HG03097 (cell line): ENCODE measurements at regions not wholly inside any gene's neighbourhood (a gene's known extent, or its start where the extent isn't known, plus 50 kb on each side); places are given as distances from the start of the nearest gene placed in this dataset.

Experiments
- ATAC-seq: cut with Tn5 transposase; IDR thresholded peaks from one replicate; pipeline ENCODE4 v1.9.1; 2021; ENCODE audit not compliant: unreplicated experiment, low FRiP score

DNA sequence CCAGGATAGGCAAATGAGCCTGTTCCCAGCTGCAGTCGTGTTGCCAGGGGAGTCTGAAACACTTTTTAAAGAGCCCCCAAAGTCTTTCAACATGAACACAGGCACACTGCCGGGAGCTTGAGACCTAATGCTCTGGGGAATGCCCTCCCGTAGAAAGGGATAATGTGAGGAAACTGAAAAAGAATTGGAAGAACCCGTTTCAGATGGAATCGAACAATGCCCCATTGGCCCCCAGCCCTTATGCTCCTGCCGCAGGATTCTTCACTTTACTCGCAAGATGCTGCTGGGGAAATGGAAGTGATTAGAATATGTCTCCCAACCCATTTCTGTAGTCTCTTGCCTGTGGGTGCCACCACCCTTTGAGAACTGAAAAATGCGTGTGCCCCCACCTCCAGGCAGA lies 136.3 kb upstream of the GATA6 start:
- no peak for ATAC-seq

- no peak for ATAC-seq
Measured at GRCh38 chr18:22034276-22034675, 135.1 kb upstream of the GATA6 start.

GRCh38 chr18:22040533-22040932 lies 128.9 kb upstream of the GATA6 start:
- no peak for ATAC-seq

DNA sequence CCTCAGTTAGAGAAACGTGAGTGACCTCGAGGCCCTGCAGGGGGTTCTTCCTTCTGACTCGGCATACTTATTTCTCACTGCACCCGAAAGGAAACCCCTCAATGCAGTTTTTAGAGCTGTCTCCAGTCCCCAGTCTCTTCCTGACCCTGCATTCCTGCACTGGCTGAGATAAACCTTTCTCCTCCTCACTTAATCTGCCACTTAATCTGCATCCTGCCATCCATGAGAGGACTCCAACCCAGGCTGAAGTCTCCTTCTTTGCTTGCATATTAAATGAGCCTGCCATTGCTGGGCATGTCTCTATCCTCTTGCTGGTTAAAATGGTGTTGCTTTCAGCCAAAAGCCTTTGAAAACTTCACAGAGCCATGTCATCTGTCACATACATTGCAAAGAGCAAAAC lies 125.6 kb upstream of the GATA6 start:
- no peak for ATAC-seq

GRCh38 chr18:22044474-22045220 lies 124.7 kb upstream of the GATA6 start:
- no peak for ATAC-seq

DNA sequence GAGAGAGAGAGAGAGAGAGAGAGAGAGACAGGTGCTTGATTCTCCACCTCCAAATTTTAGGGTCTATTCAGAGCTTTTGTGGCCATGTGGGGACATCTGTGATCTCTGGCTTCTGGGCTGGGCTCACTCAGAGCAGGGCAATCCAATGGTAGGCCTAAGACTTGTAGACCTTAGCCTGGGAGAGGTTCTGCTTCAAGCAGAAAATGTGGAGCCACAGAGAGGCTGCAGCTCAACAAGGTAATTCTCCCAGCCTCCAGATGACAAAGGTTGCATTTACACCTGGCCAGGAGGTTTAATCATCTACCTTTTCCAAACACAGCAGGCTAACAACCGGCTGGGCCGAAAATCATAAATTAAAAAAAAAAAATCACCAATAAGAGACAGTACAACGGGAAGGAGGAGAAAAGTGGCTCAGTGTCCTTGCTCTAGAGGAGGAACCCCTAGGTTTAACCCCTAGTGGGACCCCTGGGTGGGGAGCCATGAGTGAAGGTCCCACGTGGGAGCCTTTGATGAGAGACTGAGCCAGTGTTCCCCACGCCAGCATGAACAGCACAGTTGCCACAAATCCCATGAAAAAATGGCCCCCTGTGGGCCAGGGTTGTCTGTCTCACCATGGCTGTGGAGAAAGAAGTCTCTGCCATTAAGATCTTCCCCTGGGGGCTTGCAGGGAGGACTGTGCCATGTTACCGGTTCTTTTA lies 124.0 kb upstream of the GATA6 start:
- no peak for ATAC-seq

DNA sequence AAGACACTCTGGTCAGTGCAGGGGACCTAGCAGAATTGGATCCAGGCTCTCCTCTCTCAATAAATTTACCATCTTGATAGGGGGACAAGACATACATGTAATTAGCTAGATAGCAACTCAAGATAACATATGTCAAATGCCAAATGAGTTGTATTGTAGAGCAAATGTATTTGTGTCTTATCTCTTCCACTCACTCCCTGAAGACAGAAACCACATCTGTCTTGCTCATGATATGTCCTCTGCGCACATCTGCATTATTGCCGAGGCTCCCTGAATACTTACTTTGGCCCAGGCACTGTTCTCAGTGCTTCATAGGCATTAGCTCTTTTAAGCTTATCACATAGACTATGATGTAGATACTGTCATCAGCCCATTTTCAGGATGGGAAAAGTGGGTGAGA lies 122.9 kb upstream of the GATA6 start:
- ATAC-seq: no peak

GRCh38 chr18:22047485-22047884 lies 121.9 kb upstream of the GATA6 start:
- ATAC-seq: no peak

DNA sequence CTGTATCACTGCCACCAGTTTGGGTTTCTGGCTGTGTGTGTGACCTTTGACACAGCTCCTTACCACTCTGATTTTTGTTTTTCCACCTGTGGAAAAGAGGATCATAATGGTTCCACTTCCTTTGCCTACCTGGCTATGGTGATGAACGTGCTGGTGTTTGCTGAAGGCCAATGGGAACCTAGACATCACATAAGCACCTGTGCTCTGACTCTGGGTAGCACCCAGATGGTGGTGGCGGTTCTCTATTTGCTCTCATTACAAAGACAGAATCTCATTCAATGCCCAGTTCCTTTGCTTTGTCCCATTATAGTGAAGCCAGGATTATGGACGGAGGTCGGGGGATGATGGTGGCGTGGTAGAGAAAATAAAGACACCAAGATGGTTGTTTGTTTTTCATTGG lies 121.2 kb upstream of the GATA6 start:
- ATAC-seq: no peak

DNA sequence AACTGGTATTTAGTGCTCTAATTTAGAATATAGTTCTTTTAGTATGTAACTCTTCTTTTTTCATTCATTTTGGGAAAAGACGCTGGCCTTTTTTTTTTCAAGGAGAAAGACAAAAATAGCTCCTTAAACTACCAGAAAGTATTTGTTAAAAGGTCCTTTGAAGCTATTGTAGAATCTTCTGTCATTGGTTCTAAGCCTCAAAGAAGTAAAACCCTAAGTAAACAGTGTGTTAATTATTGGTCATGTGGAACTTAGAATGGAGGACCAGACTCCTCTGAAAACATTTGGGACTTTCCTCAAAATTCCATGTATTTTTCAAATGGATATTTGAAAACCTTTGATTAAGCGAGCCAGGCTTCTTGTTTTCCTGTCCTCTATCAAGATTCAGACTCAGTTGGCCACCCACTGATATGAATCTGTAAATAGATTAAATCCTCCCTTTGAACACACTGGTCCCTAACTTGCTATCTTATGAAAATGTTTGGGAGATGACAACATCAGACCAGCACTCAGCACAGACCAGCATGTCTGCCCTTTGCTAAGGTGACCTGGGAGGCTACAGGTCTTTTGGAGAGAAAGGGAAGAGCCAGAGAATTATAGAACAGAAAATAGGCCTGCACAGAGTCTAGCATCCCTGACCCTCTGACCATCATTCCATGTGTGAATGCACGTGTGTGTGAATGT lies 120.3 kb upstream of the GATA6 start:
- no peak for ATAC-seq

DNA sequence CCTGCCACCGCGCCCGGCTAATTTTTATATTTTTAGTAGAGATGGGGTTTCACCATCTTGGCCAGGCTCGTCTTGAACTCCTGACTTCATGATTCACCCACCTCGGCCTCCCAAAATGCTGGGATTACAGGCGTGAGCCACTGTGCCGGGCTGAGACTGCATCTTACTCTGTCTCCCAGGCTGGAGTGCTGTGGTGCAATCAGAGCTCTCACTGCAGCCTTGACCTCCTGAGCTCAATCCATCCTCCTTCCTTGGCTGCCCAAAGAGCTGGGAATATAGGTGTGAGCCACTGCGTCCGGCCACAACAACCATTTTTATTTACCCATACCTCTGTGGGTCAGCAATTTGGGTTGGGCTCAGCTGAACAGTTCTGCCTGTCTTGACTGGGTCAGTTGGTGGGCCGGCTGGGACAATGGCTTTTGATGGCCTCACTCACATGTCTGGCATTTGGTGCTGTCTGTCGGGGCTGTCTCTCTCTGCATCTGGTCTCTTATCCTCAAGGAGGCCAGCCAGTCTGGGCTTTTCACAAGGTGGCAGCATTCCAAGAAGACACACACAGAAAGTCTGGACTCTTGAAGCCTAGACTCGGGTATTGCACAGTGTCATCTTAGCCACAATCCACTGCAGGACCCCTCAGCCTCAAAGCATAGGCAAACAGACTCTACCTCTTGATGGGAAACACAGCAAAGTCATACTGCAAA lies 116.8 kb upstream of the GATA6 start:
- no peak for ATAC-seq

DNA sequence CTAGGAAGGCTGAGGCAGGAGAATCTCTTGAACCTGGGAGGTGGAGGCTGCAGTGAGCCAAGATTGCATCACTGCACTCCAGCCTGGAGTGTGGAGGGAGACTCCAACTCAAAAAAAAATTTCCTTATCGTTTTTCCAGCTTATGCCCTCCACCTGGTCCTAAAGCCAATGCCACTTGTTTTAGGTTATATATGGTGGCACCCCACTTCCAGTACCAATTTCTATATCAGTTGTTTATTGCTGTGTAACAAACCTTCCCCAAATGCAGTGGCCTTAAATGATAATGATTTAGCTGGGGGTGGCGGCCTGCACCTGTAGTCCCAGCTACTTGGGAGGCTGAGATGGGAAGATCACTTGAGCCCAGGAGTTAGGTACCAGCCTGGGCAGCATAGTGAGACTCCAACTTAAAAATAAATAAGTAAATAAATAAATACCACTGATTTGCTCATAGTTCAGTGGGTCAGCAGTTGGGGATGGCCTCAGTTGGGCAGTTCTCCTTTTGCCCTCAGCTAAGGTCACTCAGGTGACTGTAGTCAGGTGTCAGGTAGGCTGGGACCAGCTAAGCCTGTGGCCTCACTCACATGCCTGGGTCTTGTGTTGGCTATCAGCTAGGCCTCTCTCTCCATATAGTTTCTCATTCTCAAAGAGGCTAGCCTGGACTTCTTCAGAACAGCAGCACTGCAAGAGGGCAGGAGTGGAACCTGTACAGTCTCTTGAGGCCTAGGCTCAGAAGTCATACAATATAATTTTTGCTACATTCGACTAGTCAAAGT lies 113.7 kb upstream of the GATA6 start:
- no peak for ATAC-seq

DNA sequence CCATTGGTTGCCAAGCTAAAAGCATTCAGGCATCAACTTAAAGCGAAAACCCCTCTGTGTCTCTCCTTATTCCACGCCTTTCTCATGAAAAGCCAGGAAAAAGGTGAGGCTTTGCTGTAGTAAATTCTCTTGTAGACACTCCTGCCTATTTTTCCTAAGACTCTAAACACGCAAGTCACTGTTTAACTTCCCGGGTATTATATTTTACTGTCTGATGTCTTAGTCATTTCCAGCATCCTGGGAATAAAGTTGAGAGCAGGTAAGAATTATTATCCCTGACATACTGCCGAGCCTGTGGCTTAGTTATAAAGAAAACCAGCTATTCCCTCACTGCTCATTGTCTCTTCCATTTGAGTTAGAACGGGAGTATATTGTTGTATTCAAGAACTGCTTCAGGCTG lies 112.4 kb upstream of the GATA6 start:
- no peak for ATAC-seq

- no peak for ATAC-seq
Measured at GRCh38 chr18:22057908-22058527, 111.4 kb upstream of the GATA6 start.

DNA sequence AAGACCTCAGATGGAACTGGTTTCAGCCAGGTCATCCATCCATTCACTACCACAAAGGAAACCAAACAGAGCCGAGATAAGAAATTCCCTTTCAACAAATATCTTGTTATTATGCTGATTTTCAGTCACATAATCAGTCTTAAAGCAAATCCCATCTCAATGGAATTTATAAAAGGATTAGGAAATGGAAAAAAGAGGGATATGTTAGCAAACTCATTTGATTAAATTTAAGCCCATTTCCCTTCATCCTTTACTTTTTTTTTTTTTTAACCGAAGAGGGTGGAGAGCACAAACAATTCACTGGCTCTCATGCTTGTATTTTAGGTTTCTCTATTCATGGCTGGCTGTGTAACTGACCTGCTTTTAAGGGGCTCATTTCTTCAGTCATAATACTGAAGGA lies 109.0 kb upstream of the GATA6 start:
- ATAC-seq: no peak

DNA sequence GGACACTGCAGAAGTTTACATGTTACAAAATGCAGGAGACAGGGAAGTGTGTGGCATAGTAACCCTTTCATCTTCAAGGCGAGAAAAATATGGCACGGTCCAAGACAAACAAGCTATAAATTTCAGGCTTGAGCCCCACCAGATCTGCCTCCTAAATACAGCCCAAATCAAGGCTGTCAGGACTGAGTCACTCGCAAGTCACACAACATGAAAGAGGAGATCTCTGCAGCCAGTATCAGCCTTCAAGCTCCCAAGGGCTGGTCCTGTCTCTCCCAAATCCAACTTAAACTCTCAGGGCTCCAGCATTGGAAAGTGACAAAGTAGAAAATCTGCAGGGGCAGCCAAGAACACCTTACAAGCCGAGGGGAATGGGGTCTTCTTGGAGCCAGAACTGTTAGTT lies 106.3 kb upstream of the GATA6 start:
- ATAC-seq: no peak

DNA sequence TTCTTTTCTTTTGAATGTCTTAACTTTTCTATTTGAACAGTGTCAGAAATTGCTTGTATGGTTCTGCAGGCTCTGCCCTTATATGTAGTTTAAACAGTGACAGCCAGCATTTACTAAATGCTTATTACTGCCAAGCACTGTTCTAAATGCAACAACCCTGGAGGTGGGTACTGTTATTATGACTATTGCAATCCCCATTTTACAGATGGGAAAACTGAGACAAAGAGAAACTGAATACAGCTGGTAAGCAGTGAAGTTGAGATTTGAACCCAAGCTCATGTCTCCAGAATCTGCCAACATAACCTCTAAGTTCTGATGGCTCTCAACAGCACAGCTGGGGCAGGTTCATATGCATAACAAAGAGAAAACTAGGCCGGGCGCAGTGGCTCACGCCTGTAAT lies 105.7 kb upstream of the GATA6 start:
- no peak for ATAC-seq

DNA sequence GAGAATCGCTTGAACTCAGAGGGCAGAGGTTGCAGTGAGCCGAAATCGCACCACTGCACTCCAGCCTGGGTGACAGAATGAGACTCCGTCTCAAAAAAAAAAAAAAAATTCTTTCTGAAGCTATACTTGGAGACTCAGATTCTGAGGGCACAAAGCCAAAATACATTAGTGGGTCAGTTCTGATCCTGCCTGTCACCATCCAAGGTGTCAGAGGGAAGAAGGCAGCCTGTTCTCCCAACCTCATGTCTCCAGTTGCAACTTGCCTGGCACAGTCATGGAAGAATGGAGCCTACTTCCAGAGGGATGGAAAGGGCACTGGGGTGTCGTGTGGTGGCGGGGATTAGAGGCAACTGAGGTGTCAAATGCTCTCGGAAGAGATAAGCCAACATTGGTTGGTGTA lies 104.8 kb upstream of the GATA6 start:
- no peak for ATAC-seq

DNA sequence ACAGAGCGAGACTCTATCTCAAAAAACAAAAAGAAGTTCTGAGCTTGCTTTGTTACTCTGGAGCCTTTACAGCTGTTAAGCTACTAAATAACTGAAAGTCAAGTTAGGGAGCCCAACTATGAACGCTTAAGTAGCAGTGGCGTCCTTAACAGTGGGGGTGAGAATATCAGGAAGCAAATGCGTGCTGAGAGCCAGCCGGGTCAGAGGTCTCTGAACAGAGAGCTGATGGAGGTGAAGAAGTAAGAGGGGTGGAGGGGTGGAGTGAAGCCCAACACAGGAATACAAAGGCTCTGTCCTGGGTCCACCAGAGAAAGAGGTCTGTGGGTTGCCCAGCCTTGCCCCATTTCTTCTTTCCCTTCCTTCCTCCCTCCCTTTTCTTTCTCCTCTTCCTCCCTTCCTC lies 104.1 kb upstream of the GATA6 start:
- ATAC-seq: no peak

GRCh38 chr18:22066083-22066485 lies 103.3 kb upstream of the GATA6 start:
- ATAC-seq: no peak
